H1 (cell line): ENCODE measurements at regions not wholly inside any gene's neighbourhood (a gene's known extent, or its start where the extent isn't known, plus 50 kb on each side); places are given as distances from the start of the nearest gene placed in this dataset.

ENCODE experiments used
- CBX5 ChIP-seq: fragments of 300-800, 300-1000 bp; sonication (generic); IDR thresholded peaks from 2 replicates; pipeline ENCODE4 v1.7.1; 2016; ENCODE audit warnings: antibody characterized with exemption, low read length, low read depth
- CHD7 ChIP-seq: fragments of 300-600 bp; sonication (generic); IDR thresholded peaks from 2 replicates; pipeline ENCODE4 v1.7.1; 2012; ENCODE audit warnings: low read length, moderate library complexity, mild to moderate bottlenecking, inconsistent platforms; ENCODE audit not compliant: insufficient replicate concordance
- CREB1 ChIP-seq: IDR thresholded peaks from 2 replicates; pipeline ENCODE4 v1.6.1; 2012; ENCODE audit warnings: inconsistent platforms
- CTBP2 ChIP-seq: IDR thresholded peaks from 2 replicates; pipeline ENCODE4 v1.7.0; 2011; ENCODE audit warnings: borderline replicate concordance, mild to moderate bottlenecking, moderate library complexity, mixed read lengths, low read length; ENCODE audit not compliant: insufficient read depth, insufficient read length
- GTF2F1 ChIP-seq: IDR thresholded peaks from 2 replicates; pipeline ENCODE4 v1.6.1; 2012; ENCODE audit warnings: low read depth, low read length, improper control_type of control experiment, borderline replicate concordance
- JUN ChIP-seq: IDR thresholded peaks from 2 replicates; pipeline ENCODE4 v1.6.1; 2011; ENCODE audit warnings: low read depth, mild to moderate bottlenecking, improper control_type of control experiment, low read length
- RXRA ChIP-seq: IDR thresholded peaks from 2 replicates; pipeline ENCODE4 v1.6.1; 2011; ENCODE audit warnings: low read depth, mild to moderate bottlenecking, low read length, moderate library complexity; ENCODE audit not compliant: insufficient read depth
- SUZ12 ChIP-seq: fragments of 200-600 bp; sonication (generic); IDR thresholded peaks from 2 replicates; pipeline ENCODE4 v1.6.1; 2012; ENCODE audit warnings: mild to moderate bottlenecking, inconsistent platforms, low read length, moderate library complexity, mixed read lengths

- no peak for TF ChIP-seq CHD7
- TF ChIP-seq CREB1 = no peak
- TF ChIP-seq JUN = no peak
- TF ChIP-seq CBX5 = no peak
- TF ChIP-seq CTBP2 = no peak
- TF ChIP-seq SUZ12 = no peak
- TF ChIP-seq RXRA = no peak
- TF ChIP-seq GTF2F1 = no peak
These were observed 955.3 kb upstream of the WWC1 start (continued) for GRCh38 chr5:167336161-167336560.
